ENCODE measurements at regions not wholly inside any gene's neighbourhood (a gene's known extent, or its start where the extent isn't known, plus 50 kb on each side); places are given as distances from the start of the nearest gene placed in this dataset.

GRCh38 chrX:36859231-36859630 is 148.9 kb upstream of the FAM47C start:
- TF ChIP-seq CTCF (conservative IDR thresholded peaks at IDR 0.05 in 1 of 2, IDR thresholded peaks at IDR 0.05 in 1 of 2; ENCODE audit: low read depth in 1 of 2, low read length in 2 of 2) (no peak), EZH2 (IDR thresholded peaks at IDR 0.05; ENCODE audit: low read length, missing control alignments) (no peak)

Data from fibroblast of lung (primary cell).